Endothelial cell (in vitro differentiated cells): ENCODE measurements at regions not wholly inside any gene's neighbourhood (a gene's known extent, or its start where the extent isn't known, plus 50 kb on each side); places are given as distances from the start of the nearest gene placed in this dataset.
"Not testable (repeated sequence)": the region's sequence is repeated elsewhere in the genome, so short reads cannot be mapped to it uniquely, and the experiment has no call there.

Experiments used
- DNase-seq: peaks from one replicate; pipeline ENCODE4 v3.0.0; 2021; ENCODE audit warnings: low spot score
- H3K27ac Mint-ChIP-seq: one replicate; pipeline ENCODE4 v1.8.0; 2021; ENCODE audit warnings: mixed read lengths, inconsistent platforms; ENCODE audit not compliant: unreplicated experiment
- H3K27me3 Mint-ChIP-seq: one replicate; pipeline ENCODE4 v1.8.0; 2021; ENCODE audit warnings: mild to moderate bottlenecking, moderate library complexity, mixed read lengths, inconsistent platforms; ENCODE audit not compliant: unreplicated experiment
- H3K36me3 Mint-ChIP-seq: one replicate; pipeline ENCODE4 v1.8.0; 2021; ENCODE audit warnings: mild to moderate bottlenecking, low read depth, mixed read lengths, inconsistent platforms; ENCODE audit not compliant: unreplicated experiment
- H3K4me1 Mint-ChIP-seq: one replicate; pipeline ENCODE4 v1.8.0; 2021; ENCODE audit warnings: mild to moderate bottlenecking, mixed read lengths, inconsistent platforms; ENCODE audit not compliant: unreplicated experiment
- H3K4me3 Mint-ChIP-seq: one replicate; pipeline ENCODE4 v1.8.0; 2021; ENCODE audit warnings: mild to moderate bottlenecking, mixed read lengths, inconsistent platforms; ENCODE audit not compliant: unreplicated experiment
- H3K9me3 Mint-ChIP-seq: one replicate; pipeline ENCODE4 v1.8.0; 2021; ENCODE audit warnings: mixed read lengths, inconsistent platforms; ENCODE audit not compliant: unreplicated experiment
- TF ChIP-seq, protein P1 (sequence below): fragments of 200-600 bp; sonication (generic); IDR thresholded peaks from one replicate; pipeline ENCODE4 v1.5.0; 2021; ENCODE audit warnings: antibody characterized with exemption; ENCODE audit not compliant: unreplicated experiment

GRCh38 chr16:65807858-65808257 lies 558.6 kb upstream of the CDH5 start:
- TF ChIP-seq, protein P1, sequence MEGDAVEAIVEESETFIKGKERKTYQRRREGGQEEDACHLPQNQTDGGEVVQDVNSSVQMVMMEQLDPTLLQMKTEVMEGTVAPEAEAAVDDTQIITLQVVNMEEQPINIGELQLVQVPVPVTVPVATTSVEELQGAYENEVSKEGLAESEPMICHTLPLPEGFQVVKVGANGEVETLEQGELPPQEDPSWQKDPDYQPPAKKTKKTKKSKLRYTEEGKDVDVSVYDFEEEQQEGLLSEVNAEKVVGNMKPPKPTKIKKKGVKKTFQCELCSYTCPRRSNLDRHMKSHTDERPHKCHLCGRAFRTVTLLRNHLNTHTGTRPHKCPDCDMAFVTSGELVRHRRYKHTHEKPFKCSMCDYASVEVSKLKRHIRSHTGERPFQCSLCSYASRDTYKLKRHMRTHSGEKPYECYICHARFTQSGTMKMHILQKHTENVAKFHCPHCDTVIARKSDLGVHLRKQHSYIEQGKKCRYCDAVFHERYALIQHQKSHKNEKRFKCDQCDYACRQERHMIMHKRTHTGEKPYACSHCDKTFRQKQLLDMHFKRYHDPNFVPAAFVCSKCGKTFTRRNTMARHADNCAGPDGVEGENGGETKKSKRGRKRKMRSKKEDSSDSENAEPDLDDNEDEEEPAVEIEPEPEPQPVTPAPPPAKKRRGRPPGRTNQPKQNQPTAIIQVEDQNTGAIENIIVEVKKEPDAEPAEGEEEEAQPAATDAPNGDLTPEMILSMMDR: no peak
- H3K4me1 Mint-ChIP-seq: peaks cover 14% of the 10 kb centered on the region
- H3K36me3 Mint-ChIP-seq: no peaks in the 10 kb centered on the region
- no peak for DNase-seq
- no peak overlapping the region for H3K27ac Mint-ChIP-seq
- no peaks in the 10 kb centered on the region for H3K9me3 Mint-ChIP-seq
- H3K4me3 Mint-ChIP-seq: no peak overlapping the region
- no peaks in the 10 kb centered on the region for H3K27me3 Mint-ChIP-seq

- not testable (repeated sequence) for H3K9me3 Mint-ChIP-seq, H3K27ac Mint-ChIP-seq, DNase-seq, H3K36me3 Mint-ChIP-seq, H3K4me3 Mint-ChIP-seq, H3K4me1 Mint-ChIP-seq, H3K27me3 Mint-ChIP-seq
These were observed 560.8 kb upstream of the CDH5 start for GRCh38 chr16:65805704-65806103.

DNA sequence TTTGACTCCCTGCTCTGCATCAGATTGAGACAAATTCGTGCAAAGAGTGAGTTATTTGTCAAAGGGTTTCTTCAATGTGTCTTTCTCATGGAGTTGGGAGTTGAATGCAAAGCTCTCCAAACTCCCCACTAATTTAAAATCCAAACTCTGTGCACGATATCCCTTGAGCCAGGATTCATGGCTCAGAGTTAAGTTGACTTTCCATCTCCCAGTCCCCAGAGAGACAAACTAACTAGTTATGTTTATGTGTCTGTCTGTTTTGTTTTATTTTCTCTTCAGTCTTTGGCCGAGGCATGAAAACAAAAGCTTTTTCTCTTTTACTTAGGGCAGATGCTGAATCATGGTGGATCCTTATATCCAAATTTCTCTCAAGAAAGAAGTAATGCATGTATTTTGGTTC lies 570.0 kb upstream of the CDH5 start:
- peaks cover 4% of the 10 kb centered on the region for H3K27me3 Mint-ChIP-seq
- H3K27ac Mint-ChIP-seq: no peak overlapping the region
- DNase-seq: no peak
- no peaks in the 10 kb centered on the region for H3K9me3 Mint-ChIP-seq
- H3K4me1 Mint-ChIP-seq: no peaks in the 10 kb centered on the region
- H3K36me3 Mint-ChIP-seq: no peaks in the 10 kb centered on the region
- no peak overlapping the region for H3K4me3 Mint-ChIP-seq
- TF ChIP-seq, protein P1: no peak

DNA sequence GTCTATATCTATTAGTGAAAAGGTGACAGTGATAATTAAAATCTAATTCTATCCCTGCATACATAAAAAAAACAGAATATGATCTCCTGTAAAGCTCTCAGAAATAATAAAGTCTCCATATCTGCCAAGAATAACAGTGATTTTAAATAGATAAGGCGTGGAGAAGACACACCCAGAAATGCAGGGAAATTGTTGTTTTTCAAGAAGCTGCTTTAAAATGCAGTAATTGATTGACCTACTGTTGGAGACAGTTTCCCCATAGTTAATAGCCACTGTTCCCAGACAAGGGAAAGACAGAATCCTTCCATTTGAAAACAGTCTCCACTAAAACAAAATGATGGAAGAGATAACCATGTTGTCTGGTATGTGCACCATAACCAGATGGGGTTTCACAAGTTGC lies 571.5 kb upstream of the CDH5 start:
- H3K27me3 Mint-ChIP-seq: peaks cover 4% of the 10 kb centered on the region
- no peaks in the 10 kb centered on the region for H3K9me3 Mint-ChIP-seq
- no peak overlapping the region for H3K4me3 Mint-ChIP-seq
- H3K36me3 Mint-ChIP-seq: no peaks in the 10 kb centered on the region
- DNase-seq: no peak
- H3K27ac Mint-ChIP-seq: no peak overlapping the region
- H3K4me1 Mint-ChIP-seq: no peaks in the 10 kb centered on the region
- TF ChIP-seq, protein P1: no peak

DNA sequence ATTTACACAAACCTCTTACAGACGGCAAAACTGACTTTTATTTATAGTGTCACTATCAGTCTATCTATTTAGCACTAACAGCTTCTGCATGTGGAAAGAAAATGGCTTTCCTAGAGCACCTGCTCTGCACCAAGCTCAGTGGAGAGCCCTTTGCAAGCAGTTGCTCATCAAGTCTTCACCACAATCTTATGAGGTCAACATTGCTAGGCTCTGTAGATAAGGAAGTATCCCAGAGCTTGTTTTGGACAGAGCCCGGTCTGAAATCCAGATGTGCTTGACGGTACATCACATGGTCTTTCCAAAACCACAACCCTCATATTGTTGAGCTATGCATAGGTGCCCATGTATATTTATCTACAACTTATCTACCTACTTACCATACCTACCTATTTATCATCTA lies 572.7 kb upstream of the CDH5 start:
- no peaks in the 10 kb centered on the region for H3K36me3 Mint-ChIP-seq
- no peaks in the 10 kb centered on the region for H3K9me3 Mint-ChIP-seq
- no peak overlapping the region for H3K4me3 Mint-ChIP-seq
- H3K27me3 Mint-ChIP-seq: peaks cover 3% of the 10 kb centered on the region
- H3K27ac Mint-ChIP-seq: no peak overlapping the region
- TF ChIP-seq, protein P1: no peak
- DNase-seq: no peak
- no peaks in the 10 kb centered on the region for H3K4me1 Mint-ChIP-seq

GRCh38 chr16:65790768-65791167 lies 575.7 kb upstream of the CDH5 start:
- TF ChIP-seq, protein P1: no peak
- no peaks in the 10 kb centered on the region for H3K9me3 Mint-ChIP-seq
- DNase-seq: no peak
- H3K36me3 Mint-ChIP-seq: no peaks in the 10 kb centered on the region
- H3K4me3 Mint-ChIP-seq: no peak overlapping the region
- H3K27me3 Mint-ChIP-seq: no peaks in the 10 kb centered on the region
- H3K27ac Mint-ChIP-seq: no peak overlapping the region
- no peaks in the 10 kb centered on the region for H3K4me1 Mint-ChIP-seq
